ENCODE measurements at regions not wholly inside any gene's neighbourhood (a gene's known extent, or its start where the extent isn't known, plus 50 kb on each side); places are given as distances from the start of the nearest gene placed in this dataset.

- no peak for TF ChIP-seq ZNF462 (CRISPR knock-in tag; IDR thresholded peaks at IDR 0.05)
Observed at GRCh38 chr4:20353646-20354045, 101.9 kb downstream of the SLIT2 start (continued).

GRCh38 chr4:20354120-20354519 lies 102.4 kb downstream of the SLIT2 start:
- Histone ChIP-seq H3K4me1 (ENCODE audit: insufficient read depth) (peaks cover 16% of the 10 kb centered on the region), H3K36me3 (ENCODE audit: insufficient read depth) (no peaks in the 10 kb centered on the region), H3K79me2 (replicated peaks; ENCODE audit: insufficient read depth) (no peaks in the 10 kb centered on the region), H3K4me3 (no peak overlapping the region), H3K27ac (ENCODE audit: low read depth) (no peak overlapping the region), H3K9me2 (ENCODE audit: insufficient read depth) (no peaks in the 10 kb centered on the region), H3F3A (replicated peaks; ENCODE audit: low read depth) (no peaks in the 10 kb centered on the region), H3K27me3 (ENCODE audit: insufficient read depth) (no peaks in the 10 kb centered on the region), H4K20me1 (replicated peaks; ENCODE audit: insufficient read depth) (no peaks in the 10 kb centered on the region), H3K4me2 (peak overlapping the region; percentile 26; the same call in 1 of the 2 replicates), H2AFZ (no peak overlapping the region)
- no peaks in the 10 kb centered on the region for H3K36me3 Mint-ChIP-seq (ENCODE audit: low read depth)
- H3K4me1 Mint-ChIP-seq: peaks cover 32% of the 10 kb centered on the region
- no peak overlapping the region for H3K27ac Mint-ChIP-seq
- no peaks in the 10 kb centered on the region for H3K27me3 Mint-ChIP-seq (ENCODE audit: insufficient read depth, low read depth, poor library complexity)
- no peak overlapping the region for H3K4me3 Mint-ChIP-seq
- DNase-seq (ENCODE audit: low spot score) (peak; percentile 38), ATAC-seq (peak; percentile 47)
- no peaks in the 10 kb centered on the region for H3K9me3 Mint-ChIP-seq
- TF ChIP-seq CREB1 (CRISPR knock-in tag; IDR thresholded peaks at IDR 0.05; ENCODE audit: low read depth) (no peak), CTCF (conservative IDR thresholded peaks at IDR 0.05; ENCODE audit: low read depth in 2 of 2) (peak in 1 of 2 experiments; percentile 11; a peak in 1 of 4 replicates), ZNF462 (CRISPR knock-in tag; IDR thresholded peaks at IDR 0.05) (peak; percentile 90)

Data from GM23338 (cell line).